GM12878 (cell line): ENCODE measurements at regions not wholly inside any gene's neighbourhood (a gene's known extent, or its start where the extent isn't known, plus 50 kb on each side); places are given as distances from the start of the nearest gene placed in this dataset.

Experiments used
- ATAC-seq: fragments of 200-7000 bp; cut with Tn5 transposase; 3 replicates; pipeline ENCODE4 v1.9.1; 2020; ENCODE audit warnings: mild to moderate bottlenecking, moderate library complexity
- BruUV-seq: library from RNA; stranded (reverse); fragments of 400-500 nt; replicated peaks from 2 replicates; lab custom pipeline; 2021; lab: Mats Ljungman, UMichigan
- CTCF ChIA-PET: fragments of 300-600 bp; sonication (Branson Sonifier 250); formaldehyde crosslinking; extraction: SDS; loops from one replicate; lab custom pipeline; 2021; ENCODE audit warnings: inconsistent platforms; lab: Yijun Ruan, JAX
- POLR2A ChIA-PET: fragments of 350-600 bp; formaldehyde crosslinking; extraction: SDS; loops from one replicate; lab custom pipeline; 2021; ENCODE audit warnings: inconsistent platforms; lab: Charles Lee
- RAD21 ChIA-PET: fragments of 300-600 bp; sonication (Branson Sonifier 250); formaldehyde crosslinking; loops from one replicate; lab custom pipeline; 2023; ENCODE audit warnings: antibody characterized with exemption; ENCODE audit not compliant: unreplicated experiment; lab: Charles Lee
- SMC1A ChIA-PET: fragments of 300-600 bp; sonication (Branson Sonifier 250); formaldehyde crosslinking; loops from one replicate; lab custom pipeline; 2023; ENCODE audit not compliant: unreplicated experiment, uncharacterized antibody; lab: Charles Lee
- DNase-seq: peaks from one replicate; pipeline ENCODE4 v3.0.0-alpha.2; 2011; ENCODE audit warnings: low read depth, low spot score
- FAIRE-seq: peaks from 3 replicates; lab custom pipeline; 2011; peaks lifted over from hg19 to GRCh38; lab: Jason Lieb, UNC
- H2AFZ ChIP-seq: 2 replicates; pipeline ENCODE4 v1.6.0; 2011; ENCODE audit warnings: low read depth, low read length, control low read depth; ENCODE audit not compliant: control insufficient read depth
- H3K27ac ChIP-seq: 2 replicates; pipeline ENCODE4 v1.5.1; 2011; ENCODE audit warnings: control low read depth; ENCODE audit not compliant: control insufficient read depth, insufficient read depth
- H3K27me3 ChIP-seq, 2 experiments: replicated peaks in 1 of 2; 2 replicates each; pipeline versions ENCODE4 v1.6.0 to v1.6.1; 2011; ENCODE audit warnings: low read length in 1 of 2; ENCODE audit not compliant: control insufficient read depth in 2 of 2, insufficient read depth in 2 of 2
- H3K36me3 ChIP-seq, 2 experiments: 2 replicates each; pipeline ENCODE4 v1.5.1; 2011; ENCODE audit warnings: low read length in 1 of 2; ENCODE audit not compliant: control insufficient read depth in 2 of 2, insufficient read depth in 2 of 2
- H3K4me1 ChIP-seq: 2 replicates; pipeline ENCODE4 v1.6.1; 2011; ENCODE audit warnings: mild to moderate bottlenecking, low read length, moderate library complexity, mixed read lengths; ENCODE audit not compliant: control insufficient read depth, insufficient read depth
- H3K4me2 ChIP-seq: 2 replicates; pipeline ENCODE4 v1.6.0; 2011; ENCODE audit warnings: control low read depth; ENCODE audit not compliant: control insufficient read depth, insufficient read depth
- H3K4me3 ChIP-seq: fragments of 200-600 bp; sonication (generic); 2 replicates; pipeline ENCODE4 v1.5.1; 2016
- H3K79me2 ChIP-seq: 2 replicates; pipeline ENCODE4 v1.6.0; 2011; ENCODE audit warnings: low read length; ENCODE audit not compliant: control insufficient read depth, insufficient read depth
- H3K9ac ChIP-seq: 2 replicates; pipeline ENCODE4 v1.8.0; 2011; ENCODE audit warnings: low read length, control low read depth, mixed read lengths; ENCODE audit not compliant: control insufficient read depth, insufficient read depth
- H3K9me3 ChIP-seq: replicated peaks from 3 replicates; pipeline ENCODE4 v1.5.1; 2011; ENCODE audit warnings: mild to moderate bottlenecking, low read length; ENCODE audit not compliant: control insufficient read depth, insufficient read depth
- H4K20me1 ChIP-seq: 2 replicates; pipeline ENCODE4 v1.6.0; 2011; ENCODE audit not compliant: control insufficient read depth, insufficient read depth
- E2F8 ChIP-seq: fragments of 450-650 bp; IDR thresholded peaks from 2 replicates; pipeline ENCODE4 v1.6.1; 2018; ENCODE audit warnings: mild to moderate bottlenecking, low read depth, moderate library complexity; ENCODE audit not compliant: partially characterized antibody
- EGR1 ChIP-seq, 2 experiments: IDR thresholded peaks; 1 replicate in 1 of 2; 2 replicates in 1 of 2; pipeline ENCODE4 v1.6.1; 2011 to 2012; ENCODE audit warnings: low read depth in 2 of 2, low read length in 2 of 2, borderline replicate concordance in 1 of 2, mild to moderate bottlenecking in 1 of 2, moderate library complexity in 1 of 2
- FOS ChIP-seq: IDR thresholded peaks from 3 replicates; pipeline ENCODE4 v1.6.1; 2011; ENCODE audit warnings: borderline replicate concordance; ENCODE audit not compliant: insufficient read length; ENCODE audit errors: extremely low read depth
- KDM1A ChIP-seq: fragments of 200-600 bp; sonication (generic); IDR thresholded peaks from 2 replicates; pipeline ENCODE4 v1.6.1; 2016; ENCODE audit warnings: borderline replicate concordance
- PAX8 ChIP-seq: fragments of 450-650 bp; IDR thresholded peaks from 2 replicates; pipeline ENCODE4 v1.6.1; 2017; ENCODE audit warnings: mild to moderate bottlenecking, moderate library complexity
- POU2F2 ChIP-seq: IDR thresholded peaks from 3 replicates; pipeline ENCODE4 v1.6.1; 2011; ENCODE audit warnings: low read depth, mild to moderate bottlenecking, low read length, borderline replicate concordance
- RELB ChIP-seq: fragments of 450-650 bp; IDR thresholded peaks from 2 replicates; pipeline ENCODE4 v1.6.1; 2017; ENCODE audit warnings: low read depth, mild to moderate bottlenecking, moderate library complexity
- SRF ChIP-seq, 2 experiments: IDR thresholded peaks; 2 replicates each; pipeline ENCODE4 v1.6.1; 2011; ENCODE audit warnings: low read depth in 2 of 2, low read length in 2 of 2, mild to moderate bottlenecking in 1 of 2, moderate library complexity in 1 of 2
- WGBS: methylation state at CpG from one replicate; pipeline ENCODE4 v1.1.6; 2016; ENCODE audit warnings: low lambda C conversion rate; ENCODE audit not compliant: insufficient replicate concordance, insufficient coverage; ENCODE audit errors: missing lambda C conversion rate; 5-methylcytosine and 5-hydroxymethylcytosine counted together
- in situ Hi-C: fragments of 300-500 bp; cut with MboI; formaldehyde crosslinking; loops from 9 replicates; pipeline ENCODE4 v1.14.3; 2018; ENCODE audit warnings: mixed read lengths
- intact Hi-C: fragments of 100-400 bp; cut with micrococcal nuclease; formaldehyde crosslinking; loops from one replicate; pipeline ENCODE4 v1.14.2; 2022; ENCODE audit not compliant: unreplicated experiment

GRCh38 chr5:29750453-29750852 is 1443.0 kb upstream of the CDH6 start:
- ChIA-PET RAD21 (no interaction called here), CTCF (no interaction called here), POLR2A (no interaction called here)
- Histone ChIP-seq H4K20me1 (no peaks in the 10 kb centered on the region), H3K9ac (no peak overlapping the region), H3K9me3 (no peaks in the 10 kb centered on the region), H3K27ac (no peak overlapping the region), H3K79me2 (no peaks in the 10 kb centered on the region), H2AFZ (no peak overlapping the region), H3K4me2 (no peak overlapping the region), H3K36me3 (no peaks in the 10 kb centered on the region), H3K4me1 (no peaks in the 10 kb centered on the region), H3K27me3 (no peaks in the 10 kb centered on the region), H3K4me3 (no peak overlapping the region)
- WGBS, result 3% methylated on average over 2 of the region's 2 CpGs
- intact Hi-C loops (no loop called here), in situ Hi-C loops (no loop called here)
- ATAC-seq, result no peak
- no TSS peak for BruUV-seq
- no peak for DNase-seq
- no peak for FAIRE-seq
- TF ChIP-seq EGR1 (IDR thresholded peaks at IDR 0.05; ENCODE audit: borderline replicate concordance in 1 of 2, low read depth in 2 of 2, low read length in 2 of 2) (no peak), E2F8 (no peak)
- TF ChIP-seq, all 136 proteins: peak for 0
- SMC1A ChIA-PET, result interaction anchor here (0.9 kb wide), 1 partner anchor 18 kb away, joined by 3 read pairs; no protein-coding TSS in a partner anchor

GRCh38 chr5:29744618-29745017 is 1448.9 kb upstream of the CDH6 start:
- H3K4me1 ChIP-seq, result no peaks in the 10 kb centered on the region
- intact Hi-C loops, result no loop called here
- ChIA-PET RAD21 (no interaction called here), CTCF (no interaction called here), POLR2A (no interaction called here), SMC1A (no interaction called here)
- H3K9me3 ChIP-seq, result no peaks in the 10 kb centered on the region
- H2AFZ ChIP-seq, result no peak overlapping the region
- WGBS, result 13% methylated on average over 3 of the region's 3 CpGs
- H3K79me2 ChIP-seq, result no peaks in the 10 kb centered on the region
- TF ChIP-seq POU2F2 (no peak), KDM1A (no peak), RELB (no peak), SRF (IDR thresholded peaks at IDR 0.05; ENCODE audit: low read depth in 2 of 2, low read length in 2 of 2) (no peak), PAX8 (no peak), FOS (no peak)
- DNase-seq (no peak), FAIRE-seq (no peak), ATAC-seq (no peak)
- no peak overlapping the region for H3K4me3 ChIP-seq
- H3K36me3 ChIP-seq, result no peaks in the 10 kb centered on the region
- no peak overlapping the region for H3K4me2 ChIP-seq
- in situ Hi-C loops, result no loop called here
- BruUV-seq, result no TSS peak
- no peak overlapping the region for H3K9ac ChIP-seq
- H3K27ac ChIP-seq, result no peak overlapping the region
- H4K20me1 ChIP-seq, result no peaks in the 10 kb centered on the region
- H3K27me3 ChIP-seq, result no peaks in the 10 kb centered on the region
